Stimulated activated CD8-positive, alpha-beta memory T cell treated with anti-CD3 and anti-CD28 coated beads, Interleukin-7, amount 100 ng/mL, for 24 hours (primary cell): ENCODE measurements at regions not wholly inside any gene's neighbourhood (a gene's known extent, or its start where the extent isn't known, plus 50 kb on each side); places are given as distances from the start of the nearest gene placed in this dataset.

Experiments used
- DNase-seq: peaks from one replicate; pipeline ENCODE4 v3.0.0-alpha.2; 2020; ENCODE audit warnings: low read depth

DNA sequence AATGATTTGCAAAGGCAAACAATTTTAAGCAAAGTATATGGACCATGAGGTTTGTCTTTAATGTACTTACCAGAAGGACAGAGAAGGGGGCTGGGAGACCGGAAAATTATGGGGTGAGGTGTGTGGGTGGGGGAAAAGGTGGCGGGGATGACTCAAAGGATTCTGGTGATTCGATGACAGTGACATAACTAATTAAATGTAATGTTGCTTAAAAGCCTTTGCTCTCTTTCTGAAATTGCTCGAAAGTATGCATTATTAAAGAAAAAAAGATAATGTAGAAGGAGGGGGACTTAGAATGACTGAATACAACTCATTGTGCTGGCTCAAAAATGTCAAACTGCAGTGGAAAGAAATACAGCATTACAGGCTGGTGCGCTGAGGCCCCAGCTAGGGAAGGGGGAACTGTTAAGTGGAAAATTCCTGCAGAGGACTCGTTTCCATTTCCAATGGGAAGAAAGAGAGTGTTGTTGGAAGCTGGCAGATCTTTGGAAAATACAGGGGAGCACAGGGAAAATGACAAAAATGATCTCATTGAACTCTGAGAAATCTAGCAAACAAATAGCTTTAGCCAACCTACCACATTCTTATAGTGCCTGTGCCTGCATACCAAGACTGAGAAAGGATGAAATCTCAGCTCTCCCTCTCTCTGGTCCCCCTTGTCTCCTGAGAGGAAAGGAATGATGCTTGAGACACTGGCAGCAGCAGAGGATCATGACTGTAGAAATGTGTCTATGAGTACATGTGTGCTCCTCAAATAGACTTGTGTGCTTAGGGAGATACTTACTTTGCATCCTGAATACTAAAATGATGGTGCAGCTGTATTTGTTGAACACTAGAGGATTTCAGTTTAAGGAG, 632.4 kb downstream of the NYAP2 start:
- DNase-seq, result peak; percentile 17

DNA sequence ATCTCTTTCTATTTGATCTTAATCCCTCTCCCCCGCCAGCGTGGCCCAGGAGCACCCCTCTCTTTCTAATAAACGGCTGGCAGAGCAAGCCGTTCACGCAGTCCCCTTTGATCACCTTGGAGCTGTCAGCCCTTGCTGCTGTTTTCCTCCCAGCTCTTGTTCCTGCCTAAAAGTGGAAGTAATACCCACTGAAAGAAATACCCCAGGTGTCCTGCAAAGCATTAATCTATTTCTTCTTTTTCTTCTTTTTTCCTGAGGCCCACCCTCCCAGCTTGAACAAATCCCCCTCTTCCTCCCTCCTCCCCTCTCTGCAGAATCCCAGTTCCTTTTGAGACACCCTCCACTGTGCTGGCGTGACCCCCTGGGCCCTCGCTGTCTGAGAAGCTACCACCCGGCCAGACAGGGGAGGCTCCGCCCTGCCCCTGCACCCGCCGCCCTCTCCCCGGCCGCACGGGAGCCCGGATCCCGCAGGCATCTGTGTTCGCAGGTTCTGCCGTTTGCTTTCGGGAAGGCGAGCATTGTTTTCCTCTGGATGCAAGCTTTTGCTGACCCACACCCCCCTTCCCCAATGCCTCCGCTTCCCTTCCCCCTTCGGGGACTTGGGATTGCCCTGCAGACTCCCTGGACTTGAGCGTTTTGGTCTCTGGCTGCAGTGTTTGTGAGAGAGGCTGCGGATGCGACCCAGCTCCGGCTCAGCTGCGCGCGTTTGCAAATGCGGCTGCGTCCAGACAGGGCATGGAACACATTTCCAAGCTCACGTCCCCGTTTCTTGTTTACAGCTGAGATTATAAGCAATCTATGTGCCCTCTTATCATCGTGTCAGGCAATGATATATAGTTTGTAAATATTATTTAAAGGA, 631.5 kb downstream of the NYAP2 start:
- no peak for DNase-seq

DNA sequence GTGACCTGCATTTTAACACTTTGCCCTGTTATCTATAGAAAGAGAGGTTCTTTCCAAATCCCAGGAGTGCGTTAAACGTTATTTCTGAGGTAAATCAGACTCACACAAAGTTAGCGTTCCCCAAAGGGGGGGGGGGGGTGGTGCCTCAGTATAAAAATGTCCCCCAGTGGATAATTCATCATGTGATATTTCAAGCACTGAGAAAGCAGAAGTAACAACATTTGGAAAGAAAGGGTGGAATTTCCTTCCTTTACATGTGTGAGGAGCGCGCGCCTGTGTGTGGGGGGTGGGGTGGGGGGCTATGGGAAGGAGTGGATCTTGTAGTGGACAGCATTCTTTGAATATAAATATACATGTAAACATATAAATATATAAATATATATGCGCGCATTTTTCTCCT, 630.9 kb downstream of the NYAP2 start:
- DNase-seq, result no peak

DNA sequence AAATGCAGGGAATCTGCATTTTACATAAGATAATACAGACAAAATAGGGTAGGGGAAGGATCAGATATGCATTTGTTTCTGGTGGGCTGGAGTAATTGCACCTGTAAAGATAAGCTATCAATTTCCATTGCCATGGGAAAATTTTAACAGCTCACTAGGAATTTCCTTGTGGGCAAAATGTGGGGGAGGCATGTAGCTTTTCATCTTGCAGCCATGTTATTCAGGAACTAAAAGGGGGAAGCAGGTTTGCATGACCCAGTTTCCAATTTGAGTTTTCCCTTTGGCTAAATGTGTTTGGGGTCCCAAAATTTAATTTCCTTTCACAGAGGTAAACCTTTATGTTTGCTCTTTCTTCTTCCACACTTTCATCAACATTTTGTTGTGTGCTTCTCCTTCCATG, 624.4 kb downstream of the NYAP2 start:
- DNase-seq, result no peak

DNA sequence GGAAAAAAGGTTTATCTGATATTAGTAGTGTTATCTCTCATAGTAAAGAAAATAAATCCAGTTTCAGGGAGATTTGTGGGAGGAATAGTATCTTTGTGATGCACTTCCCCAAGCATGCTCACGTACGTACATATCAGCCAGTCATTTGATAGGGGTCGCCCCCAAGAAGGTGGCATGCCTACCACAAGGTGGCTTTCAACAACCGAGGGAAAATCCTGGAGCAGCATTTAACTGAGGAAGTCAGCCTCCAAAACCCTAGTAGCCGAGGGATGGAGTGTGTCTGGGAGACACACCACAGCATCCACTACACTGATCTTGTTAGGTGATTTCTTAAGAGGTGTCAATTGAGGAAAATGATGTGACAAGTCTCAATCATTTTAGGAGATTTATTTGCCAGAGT, 623.9 kb downstream of the NYAP2 start:
- DNase-seq, result no peak

GRCh38 chr2:226020956-226021355, 621.4 kb downstream of the NYAP2 start:
- DNase-seq, result no peak

DNA sequence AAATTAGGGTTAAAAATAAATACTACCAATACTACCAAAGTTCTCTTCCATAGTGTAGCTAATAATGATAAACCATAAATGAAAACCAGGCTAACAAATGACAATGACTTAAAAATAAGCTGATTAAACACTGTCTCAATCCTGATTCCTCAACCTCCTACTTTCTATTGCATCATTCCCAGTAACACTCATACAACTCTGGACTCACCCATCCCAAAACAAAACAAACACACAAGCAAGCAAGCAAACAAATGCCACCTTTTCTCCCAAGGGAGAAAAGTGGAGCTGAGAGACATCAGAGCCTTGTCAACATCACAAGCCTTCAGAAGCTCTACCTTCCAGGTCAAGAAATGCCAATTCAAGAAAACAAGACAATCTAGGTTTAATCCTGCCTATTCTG, 620.7 kb downstream of the NYAP2 start:
- no peak for DNase-seq

GRCh38 chr2:226018641-226019040, 619.1 kb downstream of the NYAP2 start:
- no peak for DNase-seq

DNA sequence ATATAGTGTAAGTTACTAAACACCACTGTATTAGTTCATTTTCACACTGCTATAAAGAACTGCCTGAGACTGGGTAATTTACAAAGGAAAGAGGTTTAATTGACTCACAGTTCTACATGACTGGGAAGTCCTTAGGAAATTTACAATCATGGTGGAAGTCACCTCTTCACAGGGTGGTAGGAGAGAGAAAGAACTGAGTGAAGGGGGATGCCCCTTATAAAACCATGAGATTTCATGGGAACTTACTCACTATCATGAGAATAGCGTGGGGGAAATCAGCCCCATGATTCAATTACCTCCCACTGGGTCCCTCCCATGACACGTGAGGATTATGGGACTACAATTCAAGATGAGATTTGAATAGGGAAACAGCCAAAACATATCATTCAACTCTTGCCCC, 618.0 kb downstream of the NYAP2 start:
- no peak for DNase-seq

- no peak for DNase-seq
Measured at GRCh38 chr2:226017107-226017506, 617.6 kb downstream of the NYAP2 start.

DNA sequence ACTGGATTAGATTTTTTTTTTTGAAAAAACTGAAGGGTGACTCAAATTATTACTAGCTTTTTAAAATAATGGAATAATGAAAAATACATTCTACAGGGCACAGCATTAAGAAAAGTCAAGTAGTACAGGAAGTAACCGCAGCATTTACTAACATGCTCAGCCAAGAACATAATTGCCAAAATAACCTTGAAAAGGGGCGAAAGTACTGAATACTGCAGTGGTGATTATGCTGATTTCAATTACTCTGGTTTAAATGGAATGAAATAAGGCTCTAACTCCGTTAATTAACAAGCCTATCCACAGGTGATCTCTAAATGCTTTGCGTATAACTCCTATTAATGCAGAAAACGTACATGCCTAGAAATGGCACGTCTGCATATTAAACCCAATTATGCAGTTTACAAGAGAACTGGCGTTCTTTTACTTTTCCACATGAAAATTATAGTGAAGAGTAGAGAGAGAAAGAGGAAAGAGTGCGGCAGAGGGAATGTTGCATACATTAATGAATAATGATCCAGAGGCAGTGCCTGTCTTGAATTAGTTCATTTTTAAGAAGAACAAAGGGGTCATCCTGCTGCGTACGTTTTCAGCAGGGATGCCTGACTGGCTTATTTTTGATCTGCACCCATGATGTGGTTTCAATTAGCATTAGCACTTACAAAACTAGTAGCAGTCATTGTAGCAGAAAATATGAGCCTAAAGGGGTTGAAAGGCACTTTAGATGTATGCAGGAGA, 612.4 kb downstream of the NYAP2 start:
- DNase-seq, result no peak

DNA sequence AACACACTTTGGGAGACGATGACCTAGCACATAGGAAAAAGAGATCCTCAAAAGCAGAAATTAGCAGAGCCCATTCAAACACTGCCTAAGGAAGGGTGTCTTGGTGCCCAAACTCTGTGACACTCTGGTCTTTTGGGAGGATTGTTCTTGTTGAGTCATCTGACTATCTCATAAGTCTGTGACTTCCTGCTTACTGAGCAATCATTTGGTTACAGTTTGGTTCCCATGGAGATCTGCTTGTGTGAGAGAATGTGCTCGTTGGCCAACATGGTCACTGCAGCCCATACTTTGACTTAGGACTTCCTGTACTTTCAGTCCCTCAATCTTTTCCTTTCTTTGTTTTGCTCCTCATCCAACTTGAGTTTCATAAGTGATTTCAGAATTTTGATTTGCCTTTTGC, 602.9 kb downstream of the NYAP2 start:
- no peak for DNase-seq

- DNase-seq, result no peak
Measured at GRCh38 chr2:226001716-226002115, 602.2 kb downstream of the NYAP2 start.

- DNase-seq, result no peak
Measured at GRCh38 chr2:225999692-226000091, 600.2 kb downstream of the NYAP2 start.

DNA sequence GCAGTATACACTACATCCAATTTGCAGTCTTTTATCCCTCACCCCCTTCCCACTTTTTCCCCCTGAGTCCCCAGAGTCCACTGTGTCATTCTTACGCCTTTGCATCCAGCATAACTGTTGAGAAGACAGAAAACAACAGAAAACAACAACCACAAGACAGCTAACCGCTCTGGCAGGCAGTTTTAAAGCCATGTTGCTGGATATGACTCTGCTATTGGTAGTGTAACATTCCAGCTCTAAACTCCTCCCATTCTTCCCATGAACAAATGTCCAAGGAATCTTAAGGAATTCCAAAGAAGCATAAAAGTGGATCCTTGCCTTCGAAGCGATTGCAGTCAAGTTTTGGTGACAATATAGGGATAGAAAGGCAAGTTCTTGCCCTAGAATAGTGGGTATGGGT, 599.1 kb downstream of the NYAP2 start:
- no peak for DNase-seq

GRCh38 chr2:225998116-225998515, 598.6 kb downstream of the NYAP2 start:
- no peak for DNase-seq

DNA sequence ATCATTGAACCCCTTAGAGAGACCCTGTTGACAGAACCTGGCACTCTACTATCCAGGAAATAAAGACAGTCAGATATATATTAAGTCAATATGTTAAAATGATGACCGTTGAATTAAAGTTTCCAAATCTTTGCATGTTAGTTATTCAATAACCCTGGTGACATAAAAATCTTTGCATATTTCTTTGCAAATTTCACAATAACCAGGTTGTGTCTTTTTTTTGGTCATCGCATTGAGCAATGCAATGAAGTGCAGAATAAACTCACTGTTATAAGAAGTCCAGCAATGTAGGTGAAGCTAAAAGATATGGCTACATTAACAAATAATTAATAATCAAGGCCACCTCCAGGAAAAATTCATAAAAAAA, 596.9 kb downstream of the NYAP2 start:
- no peak for DNase-seq

DNA sequence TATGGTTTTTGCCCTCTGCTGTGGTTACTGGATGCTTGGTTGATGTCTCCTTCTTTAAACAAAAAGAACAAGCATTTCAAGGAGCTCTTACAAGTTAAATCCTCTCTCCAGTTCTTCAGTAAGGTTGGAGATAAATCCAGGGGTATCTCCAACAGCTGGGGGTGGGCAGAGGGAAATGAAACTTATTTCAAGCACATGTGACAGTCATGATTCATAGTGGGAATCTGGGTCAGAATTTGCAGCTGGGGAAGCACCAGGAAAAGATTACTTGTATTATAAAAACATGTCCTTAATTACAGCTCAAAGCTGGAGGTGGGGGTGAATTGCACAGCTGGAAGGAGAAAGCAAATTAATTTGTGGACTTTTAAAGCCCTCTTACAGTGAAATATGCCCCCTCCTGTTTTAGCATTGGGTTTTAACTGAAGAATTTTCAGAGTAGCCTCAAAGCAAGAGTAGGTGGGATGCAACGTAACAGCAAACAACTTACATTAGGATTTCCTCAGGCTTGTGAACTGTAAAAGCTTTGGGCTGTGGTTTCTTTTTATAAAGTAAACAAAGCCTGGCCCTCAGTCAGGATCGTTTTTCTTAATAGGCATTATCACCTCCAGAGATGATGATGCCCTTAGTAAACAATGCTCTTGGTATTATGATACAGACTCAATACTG, 596.4 kb downstream of the NYAP2 start:
- no peak for DNase-seq

- DNase-seq, result no peak
Measured at GRCh38 chr2:225994748-225995405, 595.4 kb downstream of the NYAP2 start.

GRCh38 chr2:225993430-225993829, 593.9 kb downstream of the NYAP2 start:
- no peak for DNase-seq

GRCh38 chr2:225989809-225990208, 590.3 kb downstream of the NYAP2 start:
- no peak for DNase-seq

GRCh38 chr2:225980372-225980771, 580.9 kb downstream of the NYAP2 start:
- no peak for DNase-seq
